CD4-positive, alpha-beta T cell treated with Interleukin-1 beta for 1 hour (primary cell): ENCODE measurements at regions not wholly inside any gene's neighbourhood (a gene's known extent, or its start where the extent isn't known, plus 50 kb on each side); places are given as distances from the start of the nearest gene placed in this dataset.

Experiments used
- DNase-seq, 2 donors: peaks; one replicate each; pipeline ENCODE4 v3.0.0-alpha.2; 2020 to 2022

DNA sequence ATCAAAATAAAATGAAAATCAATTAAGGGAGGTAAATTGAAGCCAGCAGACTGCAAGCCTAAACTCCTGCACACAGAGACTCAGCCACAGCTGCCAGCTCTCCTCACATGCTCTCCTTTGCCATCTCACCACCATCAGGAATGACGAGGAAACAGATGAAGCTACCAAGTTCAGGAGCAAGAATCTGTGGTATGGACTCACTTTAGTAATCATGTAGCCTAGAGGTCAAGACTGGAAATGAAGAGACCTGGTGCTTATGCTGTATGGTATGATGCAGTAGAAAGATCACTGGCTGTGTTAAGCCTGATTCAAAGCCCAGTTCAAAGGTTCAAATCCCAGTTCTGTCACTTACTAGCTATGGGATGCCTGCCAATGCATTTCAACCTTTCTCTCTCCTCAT is 78.9 kb upstream of the CAMK1G start:
- DNase-seq = no peak

DNA sequence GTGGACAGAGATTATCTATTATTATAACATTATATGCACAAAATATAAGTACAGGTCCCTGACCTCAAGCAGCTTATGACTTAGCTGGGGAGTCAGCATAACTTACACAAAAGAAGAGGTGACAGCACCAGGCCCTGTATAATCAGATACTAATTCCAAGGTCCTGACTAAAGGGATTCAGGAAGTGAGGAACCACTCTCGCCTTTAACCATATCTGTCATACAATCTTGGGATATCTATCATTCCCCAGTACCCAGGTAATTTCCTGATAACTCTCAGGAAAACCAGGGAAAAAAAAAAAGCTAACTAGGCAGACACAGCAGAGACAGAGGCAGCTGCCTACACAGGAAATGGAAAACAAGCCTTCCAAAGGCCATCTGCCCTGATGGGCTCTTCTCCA is 78.5 kb upstream of the CAMK1G start:
- DNase-seq = no peak

DNA sequence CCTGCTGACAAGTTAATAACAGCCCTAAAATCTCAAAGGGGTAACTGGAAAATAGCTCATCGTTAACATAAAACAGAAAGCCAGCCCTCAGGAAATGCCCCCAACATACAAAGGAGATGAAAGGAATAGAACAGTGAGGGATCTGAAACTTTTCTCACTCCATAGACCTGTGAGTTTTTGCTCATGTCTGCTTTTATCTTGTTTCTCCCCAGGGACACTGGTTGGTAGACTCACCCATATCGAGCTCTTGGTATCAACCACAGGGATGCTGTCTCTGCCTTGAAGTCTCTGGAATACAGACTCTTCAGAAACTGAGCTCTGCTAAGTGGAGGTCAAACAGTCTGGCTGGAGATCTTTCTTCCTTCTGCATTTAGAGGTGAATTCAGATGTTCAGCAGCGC is 77.4 kb upstream of the CAMK1G start:
- DNase-seq = no peak

DNA sequence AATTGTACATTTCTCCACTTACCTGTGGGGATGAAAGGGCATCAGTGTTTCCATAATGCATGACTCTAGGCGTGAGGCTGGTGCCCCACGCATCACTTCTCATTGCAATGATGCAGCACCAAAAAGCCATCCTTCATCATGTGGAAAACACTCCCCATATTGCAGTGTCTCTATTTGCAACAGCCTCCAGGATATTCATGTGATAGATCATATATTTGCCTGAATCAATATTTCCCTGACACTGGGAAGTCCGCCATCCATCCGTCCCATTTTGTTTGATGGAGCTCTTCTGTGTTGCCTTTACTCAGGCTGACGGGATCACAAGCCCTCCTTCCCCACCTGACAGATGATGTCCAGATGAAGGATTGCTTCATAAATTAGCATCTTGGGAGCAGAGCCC is 74.5 kb upstream of the CAMK1G start:
- DNase-seq = no peak

DNA sequence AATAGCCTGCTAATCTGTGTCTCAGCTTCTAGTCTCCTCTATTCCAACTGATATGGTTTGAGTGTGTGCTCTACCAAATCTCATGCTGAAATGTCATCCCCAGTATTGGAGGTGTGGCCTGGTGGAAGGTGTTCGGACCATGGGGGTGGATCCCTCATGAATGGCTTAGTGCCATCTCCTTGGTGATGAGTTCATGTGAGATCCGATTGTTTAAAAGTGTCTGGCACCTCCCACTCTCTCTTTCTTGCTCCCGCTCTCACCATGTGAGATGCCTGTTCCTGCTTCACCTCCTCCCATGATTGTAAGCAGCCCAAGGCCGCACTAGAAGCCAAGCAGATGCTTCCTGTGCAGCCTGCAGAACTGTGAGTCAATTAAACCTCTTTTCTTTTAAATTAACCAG is 73.5 kb upstream of the CAMK1G start:
- no peak for DNase-seq

DNA sequence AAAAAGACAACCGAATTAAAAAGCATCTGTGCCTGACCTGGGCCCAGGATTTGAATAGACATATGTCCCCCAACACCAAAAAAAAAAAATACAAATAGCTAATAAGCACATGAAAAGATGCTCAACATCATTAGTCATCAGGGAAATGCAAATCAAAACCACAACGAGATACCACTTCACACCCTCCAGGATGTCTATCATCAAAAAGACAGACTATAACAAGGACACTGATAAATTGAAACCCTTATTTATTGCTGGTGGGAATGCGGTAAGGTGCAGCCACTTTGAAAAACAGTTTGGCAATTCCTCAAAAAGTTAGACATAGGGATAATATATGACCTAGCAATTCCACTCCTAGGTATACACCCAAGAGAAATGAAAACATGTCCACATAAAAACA is 72.3 kb upstream of the CAMK1G start:
- no peak for DNase-seq

DNA sequence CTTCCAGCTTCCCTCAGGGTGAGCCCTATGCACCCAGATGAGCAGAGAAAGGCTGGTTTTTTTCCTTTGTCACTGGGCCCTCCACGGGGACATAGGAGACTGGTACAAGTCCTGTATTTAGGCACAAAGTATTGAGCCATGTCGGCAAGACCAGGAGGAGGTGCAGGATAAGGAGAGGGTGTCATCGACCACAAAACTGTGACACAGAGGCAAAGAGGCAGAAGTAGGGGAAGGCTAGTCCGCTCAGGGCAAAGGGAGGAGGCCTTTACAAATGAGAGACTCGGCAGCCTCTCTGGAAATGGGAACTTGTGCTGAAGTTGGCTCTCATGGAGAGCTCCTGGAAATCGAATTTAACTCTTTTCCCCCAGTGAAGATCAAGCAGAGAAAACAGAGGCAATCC is 70.7 kb upstream of the CAMK1G start:
- no peak for DNase-seq

DNA sequence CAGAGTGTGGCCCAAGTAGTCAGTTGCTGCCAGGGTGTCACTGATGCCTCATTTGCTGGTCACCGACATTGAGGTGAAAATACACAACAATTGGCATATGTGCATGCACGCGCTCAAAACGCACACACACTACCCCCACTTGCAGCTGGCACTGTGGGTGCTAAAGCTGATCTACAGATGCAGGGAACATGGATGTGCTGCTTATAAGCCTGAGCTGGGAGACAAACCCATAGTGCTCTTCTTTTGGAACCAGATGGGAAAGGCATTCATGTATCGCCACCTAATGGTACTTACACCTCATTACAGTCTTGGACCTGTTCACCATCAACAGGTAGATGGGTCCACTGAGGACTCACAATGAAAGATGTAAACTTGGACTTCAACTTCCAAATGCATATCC is 70.3 kb upstream of the CAMK1G start:
- no peak for DNase-seq

DNA sequence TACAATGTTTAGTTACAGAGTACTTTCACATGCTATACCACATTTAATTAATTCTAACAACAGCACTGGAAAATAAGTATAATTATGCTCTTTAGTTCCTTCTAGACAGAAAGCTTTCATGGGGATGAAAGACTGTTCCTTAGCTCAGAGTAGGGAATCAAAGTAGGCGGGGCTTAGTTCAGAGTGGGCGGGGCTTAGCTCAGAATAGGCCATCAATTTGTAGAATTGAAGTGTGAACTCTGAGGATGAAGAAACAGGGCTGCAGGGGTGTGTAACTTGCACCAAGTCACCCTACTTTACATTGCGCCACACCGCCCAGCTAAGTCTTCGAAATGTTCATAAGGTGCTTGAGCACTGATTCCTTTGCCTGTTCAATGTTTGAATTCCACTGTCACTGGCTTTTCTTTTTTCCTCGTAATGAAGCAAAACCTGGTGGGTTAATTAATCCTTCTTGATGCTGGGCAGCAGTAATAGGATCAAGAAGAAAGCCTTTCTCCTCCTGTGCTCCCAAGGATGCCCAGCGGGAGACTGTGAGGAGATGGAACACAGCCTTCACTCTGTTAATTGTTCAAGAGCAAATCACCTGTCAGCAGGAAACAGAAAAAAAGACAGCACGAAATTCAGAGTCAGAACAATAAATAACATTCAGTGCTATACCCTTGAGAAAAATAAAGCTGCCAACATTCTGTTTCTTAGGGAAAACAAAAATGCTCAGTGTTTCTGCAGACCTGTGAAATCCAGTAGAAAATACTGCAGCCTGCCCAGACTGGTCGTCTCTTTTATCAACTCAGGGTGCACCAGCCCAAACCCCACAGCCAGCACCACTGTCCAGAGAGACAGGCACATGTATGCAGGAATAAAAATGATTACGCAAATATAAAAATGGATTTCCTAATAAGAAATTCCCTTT is 66.5 kb upstream of the CAMK1G start:
- DNase-seq = no peak

DNA sequence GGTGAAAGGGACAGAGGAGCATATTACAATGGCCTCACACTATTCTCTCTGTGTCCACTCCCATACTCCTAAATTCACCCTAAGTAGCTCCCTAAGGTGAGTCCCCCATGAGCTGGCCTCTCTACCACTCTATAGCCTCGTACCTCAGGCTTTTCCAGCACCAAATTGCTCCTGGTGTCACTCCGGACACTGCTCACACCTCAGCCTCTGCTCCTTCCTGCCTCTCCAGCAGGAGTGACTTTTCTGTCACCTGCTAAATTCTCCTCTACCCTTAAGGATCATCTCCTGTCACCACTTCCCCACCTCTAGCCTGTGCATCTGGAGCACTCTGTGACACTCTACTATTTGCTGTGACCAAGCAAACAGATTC is 65.8 kb upstream of the CAMK1G start:
- no peak for DNase-seq

DNA sequence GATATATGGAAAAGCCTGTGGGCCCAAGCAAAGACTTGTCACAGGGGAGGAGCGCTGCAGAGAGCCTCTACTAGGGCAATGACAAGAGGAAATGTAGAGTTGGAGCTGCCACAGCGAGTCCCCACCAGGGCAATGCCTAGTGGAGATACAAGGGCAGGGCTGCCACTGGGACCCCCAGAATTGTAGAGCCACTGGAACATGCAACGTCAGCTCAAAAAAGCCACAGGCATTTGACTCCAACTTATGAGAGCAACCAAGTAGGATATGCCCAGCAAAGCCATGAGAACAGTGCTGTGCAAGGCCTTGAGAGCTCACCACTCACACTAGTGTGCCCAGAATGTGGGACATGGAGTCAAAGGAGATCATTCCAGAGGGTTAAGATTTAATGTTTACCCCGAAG is 63.7 kb upstream of the CAMK1G start:
- no peak for DNase-seq

DNA sequence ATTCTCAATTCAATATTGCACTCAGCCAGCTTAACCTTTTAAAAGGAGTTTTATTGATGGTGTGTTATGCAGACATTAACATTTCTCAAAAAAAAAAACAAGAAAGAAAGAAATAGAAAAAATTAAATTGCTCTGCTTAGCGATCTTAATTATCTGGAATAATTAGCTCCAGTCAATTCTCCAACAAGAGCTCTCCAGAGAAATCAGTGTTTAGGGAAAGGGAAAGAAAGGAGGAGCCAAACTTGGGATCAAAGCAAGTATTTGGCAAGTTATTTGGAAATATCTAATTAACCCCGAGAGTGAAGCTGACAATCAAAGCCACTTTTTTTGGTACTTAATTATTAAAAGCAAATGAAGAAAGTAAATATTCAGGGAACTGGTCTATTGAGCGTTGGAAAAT is 60.7 kb upstream of the CAMK1G start:
- DNase-seq = no peak

DNA sequence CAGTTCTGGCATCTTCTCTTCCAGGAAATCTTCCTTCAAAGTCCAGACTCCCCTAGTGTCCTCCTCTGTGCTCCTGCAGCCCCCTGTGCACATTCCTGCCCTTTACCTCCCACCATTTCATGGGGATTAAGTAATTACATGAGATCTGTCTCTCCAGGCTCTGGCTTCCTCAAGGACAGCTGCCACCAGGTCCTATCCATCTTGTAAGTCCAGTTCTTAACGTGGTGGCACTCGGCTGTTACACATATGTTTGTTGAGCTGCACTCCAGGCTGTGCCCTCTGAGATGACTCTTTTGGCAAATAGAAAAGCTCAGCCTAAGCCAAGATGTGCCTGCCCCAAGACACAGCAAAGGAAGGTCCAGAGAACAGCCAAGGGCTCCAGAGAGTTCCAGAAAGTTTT is 57.4 kb upstream of the CAMK1G start:
- DNase-seq = no peak

DNA sequence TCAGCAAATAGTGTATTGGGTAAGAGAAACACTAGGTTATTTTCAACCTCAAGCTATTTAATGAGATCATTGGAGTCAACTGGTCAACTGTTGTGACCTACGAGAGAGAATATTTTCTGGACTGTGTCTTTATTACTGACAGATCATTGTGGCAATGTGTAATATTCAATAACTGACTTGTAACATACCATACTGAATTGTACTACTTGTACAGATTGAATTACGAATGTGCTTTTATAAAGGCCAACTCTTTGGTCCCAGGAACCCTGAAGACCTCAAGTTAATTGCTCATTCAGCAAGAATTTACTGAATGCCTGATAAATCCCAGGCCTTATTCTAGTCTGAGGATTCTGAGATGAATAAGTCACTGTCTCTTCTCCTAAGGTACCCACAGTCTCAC is 56.1 kb upstream of the CAMK1G start:
- DNase-seq = no peak

DNA sequence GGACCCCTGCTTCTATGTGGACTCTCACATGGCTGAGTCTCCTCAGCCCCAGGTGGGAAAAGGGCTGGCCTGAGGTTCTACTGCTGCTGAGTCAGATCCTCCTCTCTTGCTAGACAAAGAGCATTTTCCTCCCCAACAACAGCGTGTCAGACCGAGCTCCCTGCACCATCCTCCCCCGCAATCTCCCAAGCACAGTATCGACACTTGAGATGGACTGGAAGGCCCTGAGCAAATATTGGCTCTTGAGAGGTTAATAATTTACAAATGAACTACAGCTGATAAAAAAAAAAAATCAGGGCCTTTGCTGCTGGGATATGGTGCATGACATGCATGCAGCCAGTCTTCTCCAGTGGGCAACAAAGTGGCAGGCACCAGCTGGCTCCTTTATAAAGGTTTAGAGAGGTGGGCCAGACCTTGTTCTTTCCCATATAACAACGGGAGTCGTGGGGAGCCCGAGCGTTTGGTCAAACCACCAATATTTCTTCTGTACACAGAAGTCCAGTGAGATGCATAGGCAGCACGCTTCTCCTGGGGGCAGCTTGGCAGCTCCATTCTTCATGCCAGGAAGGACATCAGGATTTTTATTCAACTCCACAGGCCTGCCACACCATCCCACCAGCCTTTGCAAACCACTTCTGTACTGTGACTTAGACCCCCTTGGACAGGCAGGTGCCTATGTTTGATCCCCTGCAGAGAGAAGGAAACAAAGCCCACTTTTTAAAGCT is 55.4 kb upstream of the CAMK1G start:
- DNase-seq = no peak

DNA sequence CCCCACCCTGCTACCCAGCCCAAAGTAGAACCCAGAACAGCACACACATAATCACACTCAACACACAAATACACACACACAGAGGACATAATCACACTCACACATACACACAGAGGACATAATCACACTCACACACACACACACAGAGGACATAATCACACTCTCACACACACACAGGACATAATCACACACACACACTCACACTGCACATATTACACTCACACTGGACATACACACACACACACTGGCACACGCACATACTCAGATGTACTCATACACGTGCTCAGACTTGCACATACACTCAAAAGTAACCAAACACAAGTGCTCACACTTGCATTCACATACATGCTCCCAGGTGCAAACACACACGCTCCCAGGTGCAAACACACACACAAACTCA is 54.3 kb upstream of the CAMK1G start:
- DNase-seq = no peak

DNA sequence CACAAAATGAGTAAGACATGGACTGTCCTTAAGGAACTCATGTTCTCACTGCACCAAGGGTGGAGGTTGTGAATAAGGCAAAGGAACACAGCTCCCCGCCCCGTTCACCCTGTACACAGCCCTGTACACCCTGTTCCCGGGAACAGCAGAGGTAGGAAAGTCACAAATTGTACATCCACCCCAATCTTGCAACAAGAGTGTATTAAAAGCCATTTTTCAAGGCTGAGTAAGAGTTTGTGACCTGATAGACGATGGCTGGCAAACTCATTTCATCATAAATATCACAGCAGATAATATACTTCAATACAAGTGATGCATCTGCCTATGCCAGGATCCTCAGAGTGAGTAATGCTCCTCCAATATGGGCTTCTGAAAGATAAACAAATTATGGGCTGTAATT is 52.5 kb upstream of the CAMK1G start:
- no peak for DNase-seq

DNA sequence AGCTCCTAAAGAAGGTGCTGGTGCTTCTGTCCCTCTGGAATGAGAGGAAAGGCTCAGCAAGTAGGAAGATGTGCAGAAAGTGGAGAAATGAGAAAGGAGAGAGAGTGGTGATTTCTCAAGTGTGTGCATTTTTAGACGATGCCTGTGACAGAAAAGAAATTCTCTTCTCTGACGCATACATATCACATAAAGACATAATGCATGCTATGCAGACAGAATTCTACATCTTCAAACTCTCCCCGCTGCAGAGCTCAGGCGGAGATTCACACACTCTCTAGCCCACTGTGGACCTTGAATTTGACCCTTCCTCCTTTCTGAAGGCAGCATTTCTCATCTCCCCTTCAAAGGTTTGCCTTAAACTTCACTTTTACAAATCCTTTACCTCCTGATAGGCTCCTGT is 52.0 kb upstream of the CAMK1G start:
- DNase-seq = no peak
